Sciatic nerve (tissue), 2 donors: ENCODE measurements at regions not wholly inside any gene's neighbourhood (a gene's known extent, or its start where the extent isn't known, plus 50 kb on each side); places are given as distances from the start of the nearest gene placed in this dataset.

Experiments used
- ATAC-seq: fragments of 200-7000 bp; cut with Tn5 transposase; one replicate; pipeline ENCODE4 v1.9.1; 2020; ENCODE audit warnings: mild to moderate bottlenecking, moderate library complexity
- DNase-seq: peaks from one replicate; pipeline ENCODE4 v3.0.0-alpha.2; 2020; ENCODE audit warnings: low spot score
- intact Hi-C: fragments of 100-400 bp; cut with DNase I; formaldehyde crosslinking; loops from one replicate; pipeline ENCODE4 v1.14.2; 2022
- donor health status: DM: no; HTN: no; CAD: no.
- donor health status: DM: no; HTN: no; CAD: no.

GRCh38 chr20:16179371-16179770, 393.9 kb downstream of the KIF16B start:
- no peak for ATAC-seq
- DNase-seq = no peak
- intact Hi-C loops = no loop called here

- ATAC-seq (no peak), DNase-seq (no peak)
- intact Hi-C loops = no loop called here
Observed at GRCh38 chr20:16178546-16179135, 394.6 kb downstream of the KIF16B start.

- intact Hi-C loops = no loop called here
- ATAC-seq (no peak), DNase-seq (no peak)
Observed at GRCh38 chr20:16175322-16175961, 397.8 kb downstream of the KIF16B start.

GRCh38 chr20:16174311-16174710, 398.9 kb downstream of the KIF16B start:
- DNase-seq = no peak
- no peak for ATAC-seq
- intact Hi-C loops = no loop called here

GRCh38 chr20:16173044-16173443, 400.2 kb downstream of the KIF16B start:
- intact Hi-C loops = no loop called here
- no peak for DNase-seq
- no peak for ATAC-seq

DNA sequence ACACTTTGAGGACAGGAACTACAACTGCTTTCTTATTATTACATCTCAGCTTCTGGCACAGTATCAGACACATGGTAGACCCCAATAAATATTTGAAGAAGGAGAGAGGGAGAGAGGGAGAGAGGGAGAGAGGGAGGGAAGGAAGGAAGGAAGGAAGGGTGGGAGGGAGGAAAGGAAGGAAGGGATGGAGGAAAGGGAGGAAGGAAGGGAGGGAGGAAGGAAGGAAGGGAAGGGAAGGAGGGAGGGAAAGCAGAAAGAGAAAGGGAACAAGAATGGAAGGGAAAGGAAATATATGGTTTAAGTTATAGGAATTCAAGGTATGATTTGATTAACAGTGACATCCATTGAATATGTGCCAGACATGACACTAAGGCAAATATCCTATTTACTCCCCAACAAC, 402.1 kb downstream of the KIF16B start:
- no peak for DNase-seq
- no peak for ATAC-seq
- intact Hi-C loops = no loop called here

DNA sequence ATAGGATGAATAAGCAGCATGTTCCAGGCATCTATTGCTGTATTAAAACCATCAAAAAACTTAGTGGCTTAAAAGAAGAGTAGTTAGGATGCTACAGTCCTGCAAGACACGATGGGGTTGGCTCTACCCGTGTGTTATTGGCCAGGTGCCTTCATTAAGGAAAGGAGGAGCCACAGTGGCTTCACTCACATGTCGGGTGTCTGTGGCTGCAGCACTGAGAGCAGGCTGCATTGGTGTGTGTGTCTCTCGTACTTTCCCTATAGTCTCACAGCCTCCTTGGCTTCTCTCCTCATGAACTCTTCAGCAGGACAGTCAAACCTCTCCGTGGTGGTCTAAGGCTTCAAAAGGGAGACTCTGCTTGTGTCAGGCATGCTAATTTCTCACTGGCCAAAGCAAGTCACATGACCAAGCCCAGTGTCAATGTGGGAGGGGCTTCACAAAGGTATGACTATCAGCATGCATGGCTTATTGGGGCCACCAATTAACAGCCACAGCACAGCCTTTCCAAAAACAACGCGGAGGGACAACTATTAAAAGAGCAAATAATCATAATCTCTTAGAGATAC, 402.8 kb downstream of the KIF16B start:
- ATAC-seq (no peak), DNase-seq (no peak)
- intact Hi-C loops = no loop called here

DNA sequence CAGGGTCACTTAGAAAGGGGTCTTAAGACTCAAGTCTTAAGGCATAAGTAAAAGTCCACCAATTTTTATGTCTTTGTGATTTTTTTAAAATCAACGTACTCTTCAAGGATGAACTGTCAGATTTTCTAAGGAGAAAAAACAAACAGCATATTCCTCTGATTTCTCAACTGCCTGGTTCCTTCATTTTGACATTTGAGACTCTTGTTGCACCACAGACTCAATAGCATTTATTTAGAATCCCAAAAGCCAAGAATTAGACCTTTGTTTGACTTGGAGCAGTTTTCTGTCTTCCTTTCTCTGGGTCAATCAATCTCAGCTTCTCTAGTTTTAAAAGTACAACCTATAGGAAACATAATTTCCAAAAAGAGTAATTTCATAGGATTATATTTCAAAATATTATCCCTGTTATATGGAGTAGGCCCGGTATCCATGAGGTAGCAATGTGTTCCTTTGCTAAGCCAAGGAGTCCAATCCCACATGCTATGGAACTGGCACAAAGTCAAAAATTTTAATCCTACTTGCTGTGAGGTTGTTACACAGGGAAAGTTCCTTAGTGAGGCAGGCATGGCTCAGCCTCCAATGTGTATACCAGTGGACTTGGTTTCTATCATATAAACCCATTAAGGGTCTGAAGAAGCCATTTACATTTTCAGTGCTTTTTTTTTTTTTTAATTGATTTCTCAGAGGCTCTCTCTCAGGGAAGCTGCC, 405.7 kb downstream of the KIF16B start:
- DNase-seq (no peak), ATAC-seq (peak; percentile 55)
- intact Hi-C loops = no loop called here

DNA sequence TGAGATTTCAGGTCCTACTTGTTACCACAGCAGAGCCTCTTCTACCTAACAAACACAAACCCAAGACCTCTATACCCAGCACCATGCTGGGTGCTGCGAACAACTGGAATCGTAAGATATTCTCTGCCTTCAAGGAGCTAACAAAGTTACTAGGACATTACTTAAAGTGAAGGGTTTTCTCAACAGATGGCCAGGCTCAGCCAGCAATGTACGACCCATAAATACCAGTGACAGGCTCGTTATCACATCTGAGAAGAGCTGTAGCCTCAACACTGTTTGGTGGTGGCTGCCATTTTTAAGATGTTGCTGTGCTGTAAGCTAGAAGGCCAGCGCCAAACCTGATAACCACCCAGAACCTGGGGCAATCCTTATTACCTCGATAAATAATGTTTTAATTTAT, 406.5 kb downstream of the KIF16B start:
- no peak for DNase-seq
- no peak for ATAC-seq
- intact Hi-C loops = no loop called here

GRCh38 chr20:16158976-16159286, 414.3 kb downstream of the KIF16B start:
- intact Hi-C loops = no loop called here
- no peak for ATAC-seq
- DNase-seq = no peak

GRCh38 chr20:16158090-16158975, 414.9 kb downstream of the KIF16B start:
- DNase-seq (no peak), ATAC-seq (no peak)
- intact Hi-C loops = no loop called here

GRCh38 chr20:16147916-16148315, 425.3 kb downstream of the KIF16B start:
- ATAC-seq (no peak), DNase-seq (no peak)
- intact Hi-C loops = no loop called here

- DNase-seq (no peak), ATAC-seq (no peak)
- intact Hi-C loops = no loop called here
Observed at GRCh38 chr20:16147216-16147615, 426.0 kb downstream of the KIF16B start.

DNA sequence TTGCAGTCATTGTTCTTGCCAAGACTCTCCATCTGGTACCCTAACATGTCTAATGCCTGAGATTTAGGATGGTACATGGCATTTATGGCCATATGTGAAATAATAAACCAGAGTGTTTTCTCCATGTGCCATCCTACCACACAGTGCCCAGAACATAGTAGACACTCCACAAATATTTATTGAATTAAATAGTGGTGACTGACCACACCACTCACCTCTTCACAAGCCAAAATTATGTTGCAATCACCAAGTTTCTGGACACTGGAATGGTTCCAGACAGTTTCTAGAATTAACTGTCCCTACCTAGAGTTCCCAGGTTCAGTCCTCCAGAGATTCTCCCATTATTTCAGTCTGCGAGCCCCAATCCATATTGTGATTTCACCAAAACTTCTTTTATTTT, 427.3 kb downstream of the KIF16B start:
- intact Hi-C loops = no loop called here
- DNase-seq = no peak
- no peak for ATAC-seq

- DNase-seq (no peak), ATAC-seq (no peak)
- intact Hi-C loops = no loop called here
Observed at GRCh38 chr20:16143596-16143995, 429.7 kb downstream of the KIF16B start.

GRCh38 chr20:16135630-16136029, 437.6 kb downstream of the KIF16B start:
- DNase-seq = no peak
- intact Hi-C loops = no loop called here
- no peak for ATAC-seq

DNA sequence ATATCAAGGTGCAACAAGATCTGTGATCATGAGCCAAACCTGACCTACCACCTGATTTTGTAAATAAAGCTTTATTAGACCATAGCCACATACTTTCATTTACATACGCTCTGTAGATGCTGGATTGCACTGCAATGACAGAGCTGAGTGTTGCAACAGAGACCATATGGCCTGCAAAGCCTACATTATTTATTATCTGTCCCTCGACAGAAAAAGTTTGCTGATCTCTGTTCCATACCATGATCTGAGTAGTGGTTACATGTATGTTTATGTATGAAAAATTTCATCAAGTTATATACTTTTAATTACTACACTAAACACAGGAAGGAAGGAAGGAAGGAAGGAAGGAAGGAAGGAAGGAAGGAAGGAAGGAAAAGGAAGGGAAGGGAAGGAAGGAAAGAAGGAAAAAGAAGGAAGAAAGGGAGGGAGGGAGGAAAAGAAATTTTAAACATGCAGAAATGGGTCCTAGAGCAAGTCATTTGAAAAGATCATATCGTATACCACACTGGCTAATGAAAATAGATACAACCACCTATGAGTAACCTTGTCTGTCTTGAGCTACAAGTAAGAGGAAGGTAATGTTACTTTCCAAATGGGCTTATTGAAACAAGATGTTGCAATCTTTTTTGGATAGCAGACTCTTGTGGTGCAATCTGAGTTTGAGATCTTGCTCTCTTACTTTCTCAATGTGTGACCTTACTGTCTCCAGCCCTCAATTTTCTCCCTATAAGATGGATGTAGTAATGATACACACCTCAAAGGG, 441.0 kb downstream of the KIF16B start:
- ATAC-seq (peak; percentile 63), DNase-seq (no peak)
- intact Hi-C loops = no loop called here

DNA sequence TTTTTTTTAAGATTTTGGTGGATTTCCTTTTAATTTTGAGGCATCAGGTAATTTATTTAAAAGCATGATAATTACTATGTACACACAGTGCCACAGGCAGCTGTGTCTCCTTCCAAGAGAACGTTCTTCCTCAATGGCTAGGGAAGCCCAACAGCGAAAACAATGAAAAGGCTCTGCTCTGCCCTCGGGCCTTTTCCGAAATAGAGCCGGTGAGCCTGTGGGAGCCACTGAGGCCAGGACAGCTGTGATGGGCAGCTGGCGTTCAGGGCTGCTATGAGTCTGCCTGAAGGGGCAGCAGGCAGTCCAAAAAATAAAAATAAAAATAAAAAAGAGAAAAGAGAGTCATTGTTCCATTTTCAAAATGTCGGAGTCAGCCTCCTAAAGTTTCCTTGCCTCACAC, 443.8 kb downstream of the KIF16B start:
- DNase-seq = no peak
- no peak for ATAC-seq
- intact Hi-C loops = no loop called here

DNA sequence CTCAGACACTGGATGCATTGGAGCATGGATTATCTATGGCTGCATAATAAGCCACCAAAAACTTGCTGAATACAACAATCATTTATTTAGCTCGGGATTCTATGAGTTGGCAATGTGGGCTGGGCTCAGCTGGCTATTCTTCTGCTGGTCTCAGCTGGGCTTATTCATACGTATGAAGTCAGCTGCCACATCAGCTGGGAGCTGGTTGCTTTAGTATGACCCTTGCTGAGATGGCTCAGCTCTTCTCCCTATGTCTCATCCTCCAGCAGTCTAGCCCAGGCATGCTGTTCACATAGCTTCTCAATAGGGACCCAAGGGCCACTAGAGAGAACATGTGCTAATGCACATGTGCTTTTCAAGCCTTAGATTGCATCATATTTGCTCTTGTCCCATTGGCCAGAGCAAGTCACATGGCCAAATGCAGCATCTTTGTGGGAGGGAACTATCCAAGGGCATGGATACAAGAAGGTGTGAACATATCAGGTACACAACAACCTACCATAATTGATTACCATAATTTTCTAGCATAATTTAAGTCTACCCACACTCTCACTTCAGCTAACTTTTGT, 444.6 kb downstream of the KIF16B start:
- ATAC-seq (no peak), DNase-seq (no peak)
- intact Hi-C loops = no loop called here
